GM21367 (cell line): ENCODE measurements at regions not wholly inside any gene's neighbourhood (a gene's known extent, or its start where the extent isn't known, plus 50 kb on each side); places are given as distances from the start of the nearest gene placed in this dataset.
"Not testable (repeated sequence)": the region's sequence is repeated elsewhere in the genome, so short reads cannot be mapped to it uniquely, and the experiment has no call there.

Experiments used
- ATAC-seq: cut with Tn5 transposase; IDR thresholded peaks from one replicate; pipeline ENCODE4 v1.9.1; 2021; ENCODE audit not compliant: unreplicated experiment

DNA sequence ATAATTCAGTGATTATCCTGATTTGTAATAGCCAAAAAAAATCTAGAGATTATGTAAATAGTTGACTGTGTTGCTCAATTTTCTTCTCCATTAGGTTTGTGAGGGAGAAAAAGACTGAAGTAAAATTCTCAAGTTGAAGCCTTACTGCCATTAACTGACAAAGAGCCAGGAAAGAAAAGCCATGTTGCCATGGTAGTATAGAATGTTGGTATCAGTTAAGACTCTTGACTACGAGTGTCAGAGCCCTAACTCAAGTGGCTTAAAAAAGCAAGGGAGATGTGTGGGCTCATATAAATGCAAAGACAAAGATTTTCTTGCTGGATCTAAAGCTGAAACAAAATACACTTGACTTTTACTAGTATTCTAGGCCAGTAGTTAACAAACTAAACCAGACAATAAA is 571.7 kb downstream of the KCTD16 start:
- no peak for ATAC-seq

DNA sequence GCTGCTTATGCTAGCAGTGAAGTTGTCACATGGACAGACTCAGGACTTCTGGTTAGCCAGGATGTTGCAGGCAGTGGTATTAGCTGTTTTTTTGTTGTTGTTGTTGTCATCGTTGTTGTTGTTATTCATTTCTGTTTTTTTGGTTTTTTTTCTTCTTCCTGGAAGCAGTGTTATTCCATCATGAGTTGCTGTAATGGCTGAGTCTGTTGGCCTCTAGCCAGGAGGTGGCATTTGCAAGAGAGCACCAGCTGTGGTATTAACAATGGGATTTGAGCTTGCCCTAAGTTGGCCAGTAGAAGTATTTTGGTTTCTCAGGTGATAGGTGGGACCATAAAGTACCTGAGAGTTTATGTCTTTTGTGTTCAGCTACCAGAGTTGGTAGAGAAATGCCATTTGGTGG is 561.1 kb downstream of the KCTD16 start:
- no peak for ATAC-seq

DNA sequence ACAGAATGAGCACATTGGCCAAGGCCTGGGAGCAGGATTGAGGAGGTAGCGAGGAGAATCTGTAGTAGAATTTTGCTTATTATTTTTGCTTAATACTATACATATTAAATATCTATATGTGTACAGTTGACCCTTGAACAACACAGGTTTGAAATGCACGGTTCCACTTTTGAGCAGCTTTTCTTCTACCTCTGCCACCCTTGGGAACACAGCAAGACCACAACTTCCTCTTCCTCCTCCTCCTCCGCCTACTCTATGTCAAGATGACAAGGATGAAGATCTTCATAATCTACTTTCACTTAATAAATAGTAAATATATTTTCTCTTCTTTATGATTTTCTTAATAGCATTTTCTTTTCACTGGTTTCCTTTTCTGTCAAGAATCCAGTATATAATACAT is 541.4 kb downstream of the KCTD16 start:
- peak; percentile 90 for ATAC-seq

DNA sequence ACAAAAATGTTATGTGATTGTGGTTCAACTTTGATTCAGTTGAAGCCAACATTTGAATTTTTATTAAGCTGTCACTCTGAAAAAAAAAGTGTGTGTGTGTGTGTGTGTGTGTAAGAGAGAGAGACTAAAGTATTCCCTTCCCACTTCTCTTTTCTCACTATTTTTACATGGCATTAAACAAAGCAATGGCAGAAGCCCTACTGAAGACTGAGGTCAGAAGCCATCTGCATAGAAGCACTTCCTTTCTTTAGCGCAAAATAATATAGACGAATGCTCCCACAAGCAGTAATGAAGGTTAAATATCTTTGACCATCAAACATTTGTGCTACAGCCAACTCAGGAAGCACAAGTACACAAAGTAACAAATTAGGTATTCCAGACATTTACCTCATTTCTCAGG is 540.5 kb downstream of the KCTD16 start:
- ATAC-seq, result no peak

DNA sequence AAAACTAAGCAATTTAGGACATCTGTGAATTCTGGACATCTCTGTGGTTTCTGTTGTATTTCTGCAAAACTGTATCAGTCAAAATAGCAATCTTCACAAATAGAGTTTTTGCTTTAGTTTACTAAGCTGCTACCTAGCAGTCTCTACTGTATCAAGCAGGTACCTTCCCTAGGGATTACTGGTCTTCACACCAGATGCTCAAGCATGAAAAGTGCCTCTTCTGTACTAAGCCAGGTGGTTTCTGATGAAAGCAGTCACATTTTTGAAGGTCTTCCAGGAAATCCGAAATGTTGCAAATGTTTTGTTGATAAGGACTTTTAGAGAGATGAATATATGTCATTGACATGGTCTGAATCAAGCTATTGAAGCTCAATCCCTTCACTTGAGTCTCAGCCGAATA is 540.0 kb downstream of the KCTD16 start:
- no peak for ATAC-seq

DNA sequence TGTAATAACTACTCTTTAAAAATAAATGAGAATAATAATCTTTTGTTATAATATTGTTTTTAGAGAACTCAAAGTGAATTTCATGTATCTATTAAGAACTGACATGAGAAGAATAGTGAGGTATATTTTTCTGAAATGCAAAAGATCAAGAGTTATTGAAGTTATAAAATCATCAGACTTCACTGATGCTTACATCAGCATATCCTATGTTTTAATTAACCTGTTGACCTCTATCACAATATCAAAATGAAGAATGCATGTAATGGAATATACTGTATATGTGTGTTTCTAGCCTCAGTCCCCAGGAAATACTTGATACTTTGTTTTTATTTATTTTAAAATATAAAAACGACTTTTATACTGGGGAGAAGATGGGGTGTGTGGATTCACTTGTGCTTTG is 533.1 kb downstream of the KCTD16 start:
- ATAC-seq, result no peak

DNA sequence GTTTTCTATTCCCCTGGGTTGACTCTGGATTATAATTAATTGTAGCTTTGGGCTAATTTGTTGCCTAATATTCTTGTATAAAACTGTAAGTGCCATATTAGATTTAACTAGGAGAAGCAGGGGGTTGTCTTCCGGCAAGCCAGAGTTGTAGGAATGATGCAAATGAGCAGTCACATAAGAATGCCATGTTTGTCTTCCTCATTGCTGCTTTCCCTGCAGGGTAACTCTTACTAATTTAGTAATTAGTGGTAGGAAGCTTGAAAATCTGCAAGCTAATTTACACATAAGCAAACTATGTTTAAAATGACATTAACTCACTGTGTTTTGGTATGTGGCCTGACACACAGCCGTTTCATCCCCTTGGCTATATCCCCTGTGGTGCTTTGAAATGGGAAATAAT is 527.8 kb downstream of the KCTD16 start:
- ATAC-seq, result no peak

DNA sequence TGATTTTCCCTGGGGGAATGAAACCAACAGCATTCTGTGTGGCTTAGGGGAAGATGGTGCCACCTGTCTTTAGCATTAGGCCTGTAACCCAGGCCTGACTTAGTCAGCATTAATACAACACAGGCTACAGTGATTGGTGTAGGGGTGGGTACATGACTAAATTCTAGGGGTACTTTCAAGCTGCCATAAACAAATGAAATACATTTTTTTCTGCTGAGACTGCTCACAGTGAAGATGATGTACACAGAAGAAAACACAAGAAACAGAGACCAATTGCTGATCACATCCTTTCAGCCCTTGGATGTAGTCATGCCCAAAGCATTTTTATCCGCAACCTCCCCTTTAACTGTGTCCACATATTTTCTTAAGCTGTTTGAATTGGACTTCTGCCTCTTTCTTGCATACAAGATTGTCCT is 527.2 kb downstream of the KCTD16 start:
- no peak for ATAC-seq

DNA sequence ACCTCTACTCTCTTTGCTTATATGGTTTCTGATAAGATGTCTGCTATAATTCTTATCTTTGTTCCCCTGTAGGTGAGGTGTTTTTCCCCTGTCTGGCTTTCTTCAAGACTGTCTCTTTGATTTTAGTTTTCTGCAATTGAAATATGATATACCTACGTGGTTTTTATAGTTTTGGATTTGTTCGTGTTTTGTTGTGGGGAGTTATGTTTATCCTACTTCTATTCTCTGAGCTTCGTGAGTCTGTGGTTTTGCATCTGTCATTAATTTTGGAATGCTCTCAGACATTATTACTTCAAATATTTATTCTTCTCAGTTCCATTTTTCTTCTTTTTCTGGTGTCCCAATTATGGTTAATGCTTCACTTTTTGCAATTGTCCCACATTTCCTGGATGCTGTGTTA is 521.3 kb downstream of the KCTD16 start:
- ATAC-seq, result no peak

DNA sequence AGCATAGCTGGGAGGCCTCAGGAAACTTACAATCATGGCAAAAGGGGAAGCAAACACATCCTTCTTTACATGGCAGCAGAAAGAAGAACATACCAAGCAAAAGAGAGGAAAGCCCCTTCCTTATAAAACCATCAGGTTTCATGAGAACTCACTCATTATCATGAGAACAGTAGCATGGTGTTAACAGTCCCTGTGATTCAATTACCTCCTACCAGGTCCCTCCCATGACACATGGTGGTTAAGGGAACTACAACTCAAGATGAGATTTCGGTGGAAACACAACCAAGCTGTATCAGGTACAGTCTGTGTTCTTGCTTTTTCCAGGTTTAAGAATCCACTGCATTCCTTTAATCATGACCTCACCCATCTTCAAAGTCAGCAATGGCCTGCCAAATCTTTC is 514.2 kb downstream of the KCTD16 start:
- ATAC-seq, result no peak

DNA sequence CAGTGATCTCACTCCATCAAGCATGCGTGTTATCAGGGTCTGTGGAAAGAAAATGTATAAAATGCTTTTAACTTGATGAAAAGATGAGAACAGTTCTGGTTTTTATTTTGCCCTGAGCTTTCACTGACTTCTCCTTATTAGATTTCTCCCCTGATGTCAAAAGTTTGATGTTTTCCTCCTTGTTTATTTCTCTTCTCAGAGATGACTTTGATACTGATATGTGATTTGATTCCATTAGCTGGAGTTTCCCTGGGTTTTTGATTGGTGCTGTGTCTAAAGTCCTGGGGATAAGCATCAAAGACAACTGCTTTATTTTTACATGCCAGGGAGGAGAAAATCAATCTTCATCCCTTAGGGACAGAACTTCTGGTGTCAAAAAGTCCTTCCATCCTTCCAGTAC is 510.0 kb downstream of the KCTD16 start:
- ATAC-seq, result no peak

DNA sequence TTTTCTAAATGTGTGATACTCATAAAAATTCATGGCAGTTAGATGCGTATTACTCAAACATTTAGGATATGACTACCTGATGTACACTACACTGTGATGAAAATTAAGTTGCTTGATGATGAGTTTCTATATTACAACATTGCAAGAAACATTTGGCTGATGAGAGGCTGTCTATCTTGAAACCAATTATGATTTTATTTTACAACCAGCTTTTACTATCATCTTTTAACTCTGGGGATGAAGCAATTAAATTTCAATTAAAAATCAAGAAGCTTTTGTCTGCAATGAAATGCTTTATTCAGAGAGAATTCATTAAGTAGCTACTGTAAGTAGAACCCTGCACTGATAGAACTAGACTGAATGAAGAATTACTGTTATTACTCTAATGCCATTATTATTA is 500.4 kb downstream of the KCTD16 start:
- ATAC-seq, result no peak

DNA sequence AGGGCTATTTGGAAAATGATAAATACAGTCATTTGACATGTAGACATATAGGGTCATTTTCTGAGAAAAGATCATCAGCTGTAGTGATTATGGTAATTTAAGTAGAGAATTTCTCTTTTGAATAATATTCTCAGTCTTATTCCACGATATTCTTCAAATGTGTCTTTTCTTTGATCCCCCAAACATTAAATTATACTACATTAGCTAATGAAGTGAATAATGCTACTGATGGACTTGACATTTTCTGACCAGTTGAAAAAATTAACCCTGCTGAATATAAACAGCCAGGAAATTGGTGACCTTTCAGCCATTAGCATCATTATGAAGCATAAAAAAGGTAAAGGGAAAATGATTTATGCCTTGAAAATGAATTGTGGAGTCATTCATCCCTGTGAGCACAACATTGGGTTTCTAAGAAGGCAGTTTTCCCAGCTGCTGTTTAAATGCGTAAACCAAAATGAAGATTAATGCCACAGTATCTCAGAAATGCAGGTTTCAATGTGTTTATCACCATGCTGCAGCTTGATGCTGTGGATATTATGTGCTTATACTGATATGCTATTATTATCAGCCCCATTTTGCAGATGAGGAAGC is 489.1 kb downstream of the KCTD16 start:
- no peak for ATAC-seq

DNA sequence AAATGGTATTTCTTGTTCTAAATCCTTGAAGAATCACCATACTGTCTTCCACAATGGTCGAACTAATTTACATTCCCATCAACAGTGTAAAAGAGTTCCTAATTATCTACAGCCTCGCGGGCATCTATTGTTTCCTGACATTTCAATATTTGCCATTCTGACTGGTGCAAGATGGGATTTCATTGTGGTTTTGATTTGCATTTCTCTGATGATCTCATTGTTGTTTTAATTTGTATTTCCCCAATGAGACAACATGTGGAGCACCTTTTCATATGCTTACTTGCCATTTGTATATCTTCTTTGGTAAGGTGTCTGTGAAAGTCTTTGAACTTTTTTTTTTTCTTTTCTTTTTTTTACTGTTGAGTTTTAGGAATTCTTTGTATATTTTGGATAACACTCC is 473.6 kb downstream of the KCTD16 start:
- ATAC-seq, result no peak

DNA sequence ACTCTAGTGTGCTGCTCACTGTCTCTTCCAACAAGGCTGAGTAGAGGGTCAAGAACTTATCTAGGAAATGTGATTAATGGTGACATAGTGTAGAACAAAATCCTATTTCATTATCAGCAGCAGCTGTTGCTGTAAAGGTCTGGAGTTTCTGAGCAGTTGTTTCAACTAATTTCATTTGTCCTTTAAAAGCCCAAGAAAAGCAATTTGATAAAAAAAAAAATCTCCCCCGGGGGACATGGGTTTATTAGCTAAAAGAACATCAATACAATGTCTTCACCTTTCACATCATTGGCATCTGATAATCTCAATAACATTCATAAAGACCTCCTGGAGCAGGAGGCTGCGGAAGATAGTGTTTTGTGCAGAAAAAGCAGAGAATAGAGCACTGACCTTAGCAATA is 468.1 kb downstream of the KCTD16 start:
- no peak for ATAC-seq

DNA sequence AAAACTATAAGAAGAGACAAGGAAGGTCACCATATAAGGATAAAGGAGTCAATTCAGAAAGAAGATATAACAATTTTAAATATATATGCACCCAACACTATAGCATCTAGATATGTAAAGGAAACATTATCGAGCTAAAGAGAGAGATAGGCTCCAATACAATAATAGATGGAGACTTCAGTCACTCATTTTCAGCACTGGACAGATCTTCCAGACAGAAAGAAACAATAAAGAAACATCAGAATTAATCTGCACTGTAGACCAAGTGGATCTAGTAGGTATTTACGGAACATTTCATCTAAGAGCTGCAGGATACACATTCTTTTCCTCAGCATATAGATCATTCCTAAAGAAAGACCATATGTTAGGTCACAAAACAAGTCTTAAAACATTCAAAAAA is 463.5 kb downstream of the KCTD16 start:
- ATAC-seq, result no peak

DNA sequence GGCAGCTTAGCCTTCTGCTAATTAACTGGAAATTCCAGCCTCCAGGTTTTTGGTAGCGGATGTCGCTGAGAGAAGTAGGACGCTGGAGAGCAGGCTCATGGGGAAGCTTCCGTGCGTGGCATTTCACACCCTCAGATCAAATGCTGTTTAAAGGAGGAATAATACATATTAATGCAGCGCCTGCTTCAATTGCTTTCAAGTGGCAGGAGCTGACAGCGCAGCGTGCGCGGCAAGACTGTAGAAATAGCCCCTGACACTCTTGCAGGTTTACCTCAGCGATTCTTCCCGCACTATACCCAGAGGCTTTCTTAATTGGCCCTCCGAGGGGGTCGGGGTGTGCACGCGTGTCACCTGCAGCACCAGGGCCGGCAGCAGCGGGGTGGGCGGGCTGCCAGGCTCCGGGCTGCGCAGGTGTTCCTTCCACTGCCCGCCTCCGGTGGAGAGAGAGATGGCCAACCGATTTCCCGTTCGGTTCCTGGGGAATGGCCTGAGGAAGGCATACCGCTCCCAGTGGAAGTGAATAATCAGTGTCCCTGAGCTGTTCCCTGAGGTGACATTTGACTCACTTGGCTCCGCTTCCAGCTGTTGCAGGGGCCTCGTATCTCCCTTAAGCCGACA is 427.9 kb downstream of the KCTD16 start:
- no peak for ATAC-seq

DNA sequence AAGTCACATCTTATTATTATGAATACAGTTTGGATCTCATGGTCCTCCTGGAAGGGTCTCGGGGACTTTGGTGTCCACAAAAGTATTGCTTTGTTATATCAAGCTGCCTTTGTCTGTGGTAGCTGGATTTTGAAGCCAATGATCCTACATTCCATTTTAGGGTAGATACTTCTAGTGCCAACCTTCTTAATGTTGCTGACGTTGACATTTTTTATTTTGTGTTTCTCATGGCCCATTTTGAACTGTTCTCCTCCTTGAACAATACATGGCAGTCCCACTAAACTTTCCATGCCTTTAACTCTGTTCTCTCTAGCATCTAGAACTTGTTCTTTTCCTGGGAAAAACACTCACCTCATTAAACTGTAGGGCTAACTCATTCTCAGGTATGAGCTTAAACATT is 425.8 kb downstream of the KCTD16 start:
- no peak for ATAC-seq

DNA sequence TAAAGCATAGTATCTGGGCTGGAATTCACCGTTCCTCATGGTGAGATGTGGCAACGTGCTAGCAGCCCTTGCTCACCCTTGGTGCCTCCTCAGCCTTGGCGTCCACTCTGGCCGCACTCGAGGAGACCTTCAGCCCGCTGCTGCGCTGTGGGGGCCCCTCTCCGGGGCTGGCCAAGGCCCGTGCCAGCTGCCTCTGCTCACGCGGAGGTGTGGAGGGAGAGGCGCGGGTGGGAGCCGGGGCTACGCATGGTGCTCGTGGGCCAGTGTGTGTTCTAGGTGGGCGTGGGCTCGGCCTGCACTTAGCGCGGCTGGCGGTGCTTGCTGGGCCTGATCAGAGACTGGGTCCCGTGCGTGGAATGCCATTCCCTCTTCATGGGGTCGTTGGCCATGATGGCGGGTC is 424.2 kb downstream of the KCTD16 start:
- no peak for ATAC-seq

DNA sequence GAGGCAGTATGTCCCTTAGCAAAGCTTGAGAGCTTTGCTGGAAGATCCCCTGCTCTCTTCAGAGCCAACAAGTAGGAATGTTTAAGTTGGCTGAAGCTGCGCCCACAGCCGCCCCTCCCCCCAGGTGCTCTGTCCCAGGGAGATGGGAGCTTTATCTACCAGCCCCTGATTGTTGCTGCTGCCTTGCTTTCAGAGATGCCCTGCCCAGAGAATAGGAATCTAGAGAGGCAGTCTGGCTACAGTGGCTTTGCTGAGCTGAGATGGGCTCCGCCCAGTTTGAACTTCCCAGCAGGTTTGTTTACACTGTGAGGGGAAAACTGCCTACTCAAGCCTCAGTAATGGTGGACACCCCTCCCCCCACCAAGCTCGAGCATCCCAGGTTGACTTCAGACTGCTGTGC is 423.6 kb downstream of the KCTD16 start:
- ATAC-seq, result not testable (repeated sequence)

DNA sequence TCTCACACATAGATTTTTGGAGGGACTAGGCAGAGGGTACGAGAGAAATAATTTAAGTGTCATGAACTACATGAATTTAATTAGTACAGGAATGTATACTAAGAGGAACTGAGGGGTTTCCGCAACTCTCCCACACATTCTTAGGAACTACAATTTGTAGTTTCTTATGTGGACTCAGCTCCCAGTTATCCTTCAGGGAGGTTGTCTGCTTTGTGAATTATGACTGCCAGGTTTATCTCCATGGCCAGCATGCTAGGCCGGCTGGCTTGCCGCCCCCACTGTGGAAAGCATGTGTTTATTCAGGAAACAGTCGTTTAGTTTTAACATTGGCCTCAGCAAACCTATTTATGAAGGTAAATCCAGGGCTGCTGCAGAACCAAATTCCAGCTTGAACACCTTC is 415.0 kb downstream of the KCTD16 start:
- no peak for ATAC-seq

DNA sequence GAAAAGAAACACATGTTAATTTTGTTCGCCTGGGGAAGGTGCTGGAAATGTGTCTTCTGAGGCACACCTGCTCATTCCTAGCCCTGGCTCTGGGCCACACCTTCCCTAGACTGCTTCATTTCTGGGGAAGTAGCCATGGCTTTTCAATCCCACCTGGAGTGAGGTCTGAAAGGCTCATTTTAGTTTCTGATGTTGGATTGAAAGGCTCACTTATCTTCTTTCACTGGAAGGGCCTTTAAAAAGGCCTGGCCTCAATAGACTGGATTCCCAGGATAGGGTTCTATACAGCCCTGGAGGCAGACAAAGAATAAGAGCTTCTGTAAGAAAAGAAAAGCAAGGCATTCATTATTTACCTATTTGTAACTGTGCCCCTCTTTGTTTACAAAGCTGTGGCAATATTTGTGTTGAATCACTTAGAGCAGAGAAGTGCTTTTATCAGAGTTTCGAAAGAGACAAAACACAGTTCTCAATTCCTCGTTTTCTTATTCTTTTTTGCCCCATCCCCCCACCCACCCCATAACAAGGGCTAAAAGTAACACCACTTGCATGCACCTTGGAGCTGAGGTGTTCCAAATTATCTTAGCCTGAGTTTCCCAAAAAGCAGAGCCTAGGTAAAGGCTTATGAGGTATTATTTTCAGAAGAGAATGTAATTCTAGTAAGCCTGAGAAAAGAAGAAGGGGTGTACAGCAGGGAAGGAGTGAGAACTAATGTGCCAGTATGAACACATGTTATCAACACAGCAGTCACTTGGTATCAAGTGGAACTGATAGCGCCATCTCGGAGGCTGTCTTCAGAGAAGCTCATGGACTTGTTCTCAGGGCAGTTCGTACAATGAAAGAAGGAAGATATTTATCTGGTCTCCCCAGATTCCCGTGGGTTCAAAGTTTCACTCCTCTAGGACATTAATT is 413.1 kb downstream of the KCTD16 start:
- ATAC-seq, result no peak
